ENCODE measurements at regions not wholly inside any gene's neighbourhood (a gene's known extent, or its start where the extent isn't known, plus 50 kb on each side); places are given as distances from the start of the nearest gene placed in this dataset.

GRCh38 chr1:79594121-79594698 is 587.7 kb upstream of the ADGRL4 start:
- H3K27ac ChIP-seq, result no peak overlapping the region
- no peaks in the 10 kb centered on the region for H3K4me1 ChIP-seq
- H3K27me3 ChIP-seq, result no peaks in the 10 kb centered on the region
- no peak for ATAC-seq
- no peak for TF ChIP-seq CTCF (IDR thresholded peaks at IDR 0.05)
- TF ChIP-seq POLR2A (IDR thresholded peaks at IDR 0.05), result no peak
- no peaks in the 10 kb centered on the region for H3K36me3 ChIP-seq
- WGBS (ENCODE audit: insufficient coverage, low coverage, low lambda C conversion rate, missing lambda C conversion rate), result 66% methylated on average over 10 of the region's 17 CpGs
- no peak overlapping the region for H3K4me3 ChIP-seq
- H3K9me3 ChIP-seq, result no peaks in the 10 kb centered on the region
- intact Hi-C loops (cut with DNase I), result no loop called here
- DNase-seq, result no peak

DNA sequence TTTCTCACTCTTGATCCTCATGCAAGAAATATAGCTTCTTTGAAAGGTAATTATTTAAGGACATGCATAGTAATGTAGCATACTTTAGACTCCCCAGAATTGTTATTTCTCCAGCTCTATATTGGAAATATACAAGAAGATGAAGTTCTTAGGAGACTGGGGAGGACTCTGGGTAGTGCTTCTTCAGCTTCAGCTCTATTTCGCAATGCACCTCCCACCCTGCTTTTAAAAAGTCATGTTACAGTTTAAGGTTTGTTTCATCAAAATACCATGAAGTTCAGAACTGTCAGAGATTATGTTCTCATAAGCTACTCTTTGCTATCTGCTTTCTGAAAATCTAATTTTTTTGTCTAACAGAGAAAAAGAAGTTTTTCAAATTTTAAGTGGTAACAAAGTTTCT is 586.2 kb upstream of the ADGRL4 start:
- H3K27ac ChIP-seq, result no peak overlapping the region
- intact Hi-C loops (cut with DNase I), result no loop called here
- no peak for DNase-seq
- H3K36me3 ChIP-seq, result no peaks in the 10 kb centered on the region
- no peak for ATAC-seq
- H3K4me3 ChIP-seq, result no peak overlapping the region
- no peaks in the 10 kb centered on the region for H3K27me3 ChIP-seq
- no peak for TF ChIP-seq CTCF (IDR thresholded peaks at IDR 0.05)
- TF ChIP-seq POLR2A (IDR thresholded peaks at IDR 0.05), result no peak
- H3K4me1 ChIP-seq, result no peaks in the 10 kb centered on the region
- 80% methylated on average over 1 of the region's 1 CpG for WGBS (ENCODE audit: insufficient coverage, low coverage, low lambda C conversion rate, missing lambda C conversion rate)
- no peaks in the 10 kb centered on the region for H3K9me3 ChIP-seq

GRCh38 chr1:79588719-79589118 is 582.2 kb upstream of the ADGRL4 start:
- no peak for ATAC-seq
- Histone ChIP-seq H3K9me3 (no peaks in the 10 kb centered on the region), H3K4me3 (no peak overlapping the region), H3K27ac (no peak overlapping the region), H3K36me3 (no peaks in the 10 kb centered on the region), H3K27me3 (no peaks in the 10 kb centered on the region), H3K4me1 (no peaks in the 10 kb centered on the region)
- TF ChIP-seq CTCF (IDR thresholded peaks at IDR 0.05) (no peak), POLR2A (IDR thresholded peaks at IDR 0.05) (no peak)
- whole genome bisulfite sequencing (ENCODE audit: insufficient coverage, low coverage, low lambda C conversion rate, missing lambda C conversion rate), result 59% methylated on average over 2 of the region's 2 CpGs
- intact Hi-C loops (cut with DNase I), result no loop called here
- DNase-seq, result no peak

DNA sequence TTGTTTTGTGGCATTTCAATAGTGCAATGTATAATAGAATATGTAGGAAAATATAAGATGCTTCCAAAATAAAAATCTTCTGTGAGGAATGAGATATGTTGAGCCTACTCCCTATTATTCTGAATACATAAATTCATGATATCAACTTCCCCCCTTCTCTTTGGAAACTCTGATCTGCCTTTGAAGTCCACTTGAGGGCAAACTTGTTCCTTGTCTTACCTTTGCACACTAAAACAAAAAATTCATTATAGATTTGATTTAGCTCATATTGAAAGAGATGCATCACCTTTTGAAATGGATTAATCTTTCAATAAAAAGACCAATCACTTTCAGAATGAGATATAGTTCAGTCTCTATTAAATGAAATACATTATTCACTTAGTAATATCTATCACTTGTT is 580.7 kb upstream of the ADGRL4 start:
- H3K4me1 ChIP-seq, result no peaks in the 10 kb centered on the region
- intact Hi-C loops (cut with DNase I), result no loop called here
- H3K9me3 ChIP-seq, result no peaks in the 10 kb centered on the region
- no peak overlapping the region for H3K4me3 ChIP-seq
- ATAC-seq, result no peak
- H3K27ac ChIP-seq, result no peak overlapping the region
- DNase-seq, result no peak
- no peaks in the 10 kb centered on the region for H3K36me3 ChIP-seq
- TF ChIP-seq POLR2A (IDR thresholded peaks at IDR 0.05), result no peak
- TF ChIP-seq CTCF (IDR thresholded peaks at IDR 0.05), result no peak
- no peaks in the 10 kb centered on the region for H3K27me3 ChIP-seq

- Histone ChIP-seq H3K27ac (no peak overlapping the region), H3K9me3 (no peaks in the 10 kb centered on the region), H3K36me3 (no peaks in the 10 kb centered on the region), H3K4me3 (no peak overlapping the region), H3K4me1 (no peaks in the 10 kb centered on the region), H3K27me3 (no peaks in the 10 kb centered on the region)
- 71% methylated on average over 3 of the region's 3 CpGs for WGBS (ENCODE audit: insufficient coverage, low coverage, low lambda C conversion rate, missing lambda C conversion rate)
- intact Hi-C loops (cut with DNase I), result no loop called here
- no peak for TF ChIP-seq CTCF (IDR thresholded peaks at IDR 0.05)
- no peak for TF ChIP-seq POLR2A (IDR thresholded peaks at IDR 0.05)
- ATAC-seq, result no peak
- no peak for DNase-seq
These were observed 579.3 kb upstream of the ADGRL4 start for GRCh38 chr1:79585801-79586200.

All from right lobe of liver (tissue), 6 donors.